Astrocyte (in vitro differentiated cells and primary cell): ENCODE measurements at regions not wholly inside any gene's neighbourhood (a gene's known extent, or its start where the extent isn't known, plus 50 kb on each side); places are given as distances from the start of the nearest gene placed in this dataset.

Source experiments
- CTCF ChIP-seq: IDR thresholded peaks from 2 replicates; pipeline ENCODE4 v1.5.1; 2011; ENCODE audit warnings: low read depth, mild to moderate bottlenecking, inconsistent platforms, low read length, moderate library complexity; ENCODE audit not compliant: insufficient read depth
- EZH2 ChIP-seq: IDR thresholded peaks from 2 replicates; pipeline ENCODE4 v1.6.1; 2012; ENCODE audit warnings: mild to moderate bottlenecking, low read length, inconsistent platforms; ENCODE audit not compliant: insufficient read depth

- TF ChIP-seq EZH2 (no peak), CTCF (no peak)
Observed at GRCh38 chr9:81318571-81318970, 370.8 kb downstream of the TLE1 start.
